ENCODE measurements at regions not wholly inside any gene's neighbourhood (a gene's known extent, or its start where the extent isn't known, plus 50 kb on each side); places are given as distances from the start of the nearest gene placed in this dataset.

DNA sequence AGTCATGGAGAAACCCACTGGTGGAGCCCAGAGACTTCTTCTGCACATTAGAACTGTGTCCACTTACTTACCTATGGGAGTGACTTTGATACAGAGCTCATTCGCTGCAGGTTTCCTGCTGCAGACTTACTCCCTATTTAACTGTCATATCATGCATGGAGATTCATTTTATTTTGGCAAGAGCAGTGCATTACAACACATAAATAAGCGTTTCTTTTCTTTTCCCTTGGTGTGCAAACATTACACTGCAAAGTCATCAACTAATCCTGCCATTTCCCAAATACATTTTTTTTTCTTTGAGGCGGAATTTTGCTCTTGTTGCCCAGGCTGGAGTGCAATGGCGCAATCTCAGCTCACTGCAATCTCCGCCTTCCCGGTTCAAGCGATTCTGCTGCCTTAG is 230.9 kb upstream of the SFRP2 start:
- CTCF ChIA-PET, result no interaction called here
- intact Hi-C loops (cut with micrococcal nuclease), result no loop called here
- no peak overlapping the region for H3K4me3 ChIP-seq (ENCODE audit: control extremely low read depth in 1 of 5, extremely low read depth in 1 of 5, insufficient read depth in 1 of 5, low read depth in 2 of 5, low read length in 4 of 5)
- H3K27me3 ChIP-seq (replicated peaks in 1 of 4; ENCODE audit: control extremely low read depth in 1 of 4, control insufficient read depth in 3 of 4, insufficient read depth in 4 of 4, low read length in 3 of 4), result peaks cover 0 to 4% (median 0%) of the 10 kb centered on the region in 4 experiments
- Mint-ChIP-seq H3K27ac (no peak overlapping the region), H3K4me1 (no peaks in the 10 kb centered on the region), H3K27me3 (peaks cover 6% of the 10 kb centered on the region), H3K4me3 (no peak overlapping the region), H3K9me3 (ENCODE audit: insufficient read depth) (no peaks in the 10 kb centered on the region)
- H3K4me1 ChIP-seq (ENCODE audit: control insufficient read depth in 2 of 2, insufficient read depth in 2 of 2, low read length in 2 of 2), result no peaks in the 10 kb centered on the region
- no peak for TF ChIP-seq EZH2 (IDR thresholded peaks at IDR 0.05; ENCODE audit: borderline replicate concordance, insufficient read depth, low read depth, low read length, poor library complexity, severe bottlenecking)
- TF ChIP-seq, protein P1, sequence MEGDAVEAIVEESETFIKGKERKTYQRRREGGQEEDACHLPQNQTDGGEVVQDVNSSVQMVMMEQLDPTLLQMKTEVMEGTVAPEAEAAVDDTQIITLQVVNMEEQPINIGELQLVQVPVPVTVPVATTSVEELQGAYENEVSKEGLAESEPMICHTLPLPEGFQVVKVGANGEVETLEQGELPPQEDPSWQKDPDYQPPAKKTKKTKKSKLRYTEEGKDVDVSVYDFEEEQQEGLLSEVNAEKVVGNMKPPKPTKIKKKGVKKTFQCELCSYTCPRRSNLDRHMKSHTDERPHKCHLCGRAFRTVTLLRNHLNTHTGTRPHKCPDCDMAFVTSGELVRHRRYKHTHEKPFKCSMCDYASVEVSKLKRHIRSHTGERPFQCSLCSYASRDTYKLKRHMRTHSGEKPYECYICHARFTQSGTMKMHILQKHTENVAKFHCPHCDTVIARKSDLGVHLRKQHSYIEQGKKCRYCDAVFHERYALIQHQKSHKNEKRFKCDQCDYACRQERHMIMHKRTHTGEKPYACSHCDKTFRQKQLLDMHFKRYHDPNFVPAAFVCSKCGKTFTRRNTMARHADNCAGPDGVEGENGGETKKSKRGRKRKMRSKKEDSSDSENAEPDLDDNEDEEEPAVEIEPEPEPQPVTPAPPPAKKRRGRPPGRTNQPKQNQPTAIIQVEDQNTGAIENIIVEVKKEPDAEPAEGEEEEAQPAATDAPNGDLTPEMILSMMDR (IDR thresholded peaks at IDR 0.05), result no peak
- no peak for DNase-seq
- H3K27ac ChIP-seq (ENCODE audit: low read length in 2 of 2), result no peak overlapping the region
- no peak overlapping the region for H2AFZ ChIP-seq (ENCODE audit: insufficient read depth, low read depth, low read length, poor library complexity, severe bottlenecking)
- POLR2A ChIA-PET, result no interaction called here
- no peaks in the 10 kb centered on the region for H3K79me2 ChIP-seq (ENCODE audit: control insufficient read depth, insufficient read depth, low read length)
- no peak overlapping the region for H3K9ac ChIP-seq (ENCODE audit: low read length)
- no peaks in the 10 kb centered on the region for H4K20me1 ChIP-seq (ENCODE audit: control insufficient read depth, insufficient read depth, low read length, poor library complexity, severe bottlenecking)
- no peak overlapping the region for H3K4me2 ChIP-seq (replicated peaks; ENCODE audit: low read depth, low read length, poor library complexity, severe bottlenecking)
- ATAC-seq (ENCODE audit: low read depth), result no peak
- H3K36me3 ChIP-seq (replicated peaks in 1 of 2; ENCODE audit: control extremely low read depth in 1 of 2, control insufficient read depth in 1 of 2, extremely low read depth in 1 of 2, insufficient read depth in 2 of 2, low read length in 1 of 2), result no peaks in the 10 kb centered on the region
- H3K9me3 ChIP-seq (ENCODE audit: control extremely low read depth in 1 of 3, control insufficient read depth in 2 of 3, insufficient read depth in 1 of 3, low read length in 2 of 3), result peaks cover 0 to 3% (median 0%) of the 10 kb centered on the region in 3 donors
- 90% methylated on average over 7 of the region's 7 CpGs for WGBS (ENCODE audit: insufficient coverage)

DNA sequence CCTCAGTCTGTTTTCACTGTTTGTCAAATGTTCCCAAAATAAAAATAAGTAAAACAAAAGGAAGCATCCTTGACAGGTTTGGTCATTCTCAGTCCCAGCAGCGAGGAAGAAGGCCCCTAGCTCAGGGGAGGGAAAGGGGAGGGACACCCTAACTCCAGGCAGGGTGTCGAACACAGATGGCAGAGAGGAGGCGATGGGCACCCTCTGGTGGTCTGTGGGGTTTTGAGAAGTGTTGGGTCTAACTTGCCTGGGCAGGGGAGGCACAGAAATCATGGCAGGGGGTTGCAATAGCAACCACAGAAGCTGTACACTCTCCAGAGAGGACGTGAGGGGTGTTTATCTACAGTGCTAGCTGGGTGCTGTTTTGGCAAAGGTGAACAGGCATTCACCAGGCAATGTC is 229.8 kb upstream of the SFRP2 start:
- no peak overlapping the region for H3K27ac ChIP-seq (ENCODE audit: low read length in 2 of 2)
- WGBS (ENCODE audit: insufficient coverage), result 12% methylated on average over 3 of the region's 4 CpGs
- H4K20me1 ChIP-seq (ENCODE audit: control insufficient read depth, insufficient read depth, low read length, poor library complexity, severe bottlenecking), result no peaks in the 10 kb centered on the region
- Mint-ChIP-seq H3K27me3 (peaks cover 6% of the 10 kb centered on the region), H3K9me3 (ENCODE audit: insufficient read depth) (no peaks in the 10 kb centered on the region), H3K27ac (no peak overlapping the region), H3K4me1 (no peaks in the 10 kb centered on the region), H3K4me3 (no peak overlapping the region)
- no peak overlapping the region for H2AFZ ChIP-seq (ENCODE audit: insufficient read depth, low read depth, low read length, poor library complexity, severe bottlenecking)
- intact Hi-C loops (cut with micrococcal nuclease), result no loop called here
- no peak overlapping the region for H3K4me3 ChIP-seq (ENCODE audit: control extremely low read depth in 1 of 5, extremely low read depth in 1 of 5, insufficient read depth in 1 of 5, low read depth in 2 of 5, low read length in 4 of 5)
- H3K36me3 ChIP-seq (replicated peaks in 1 of 2; ENCODE audit: control extremely low read depth in 1 of 2, control insufficient read depth in 1 of 2, extremely low read depth in 1 of 2, insufficient read depth in 2 of 2, low read length in 1 of 2), result no peaks in the 10 kb centered on the region
- H3K79me2 ChIP-seq (ENCODE audit: control insufficient read depth, insufficient read depth, low read length), result no peaks in the 10 kb centered on the region
- H3K9ac ChIP-seq (ENCODE audit: low read length), result no peak overlapping the region
- POLR2A ChIA-PET, result no interaction called here
- ATAC-seq (ENCODE audit: low read depth) (no peak), DNase-seq (no peak)
- H3K9me3 ChIP-seq (ENCODE audit: control extremely low read depth in 1 of 3, control insufficient read depth in 2 of 3, insufficient read depth in 1 of 3, low read length in 2 of 3), result peaks cover 0 to 1% (median 0%) of the 10 kb centered on the region in 3 donors
- TF ChIP-seq EZH2 (IDR thresholded peaks at IDR 0.05; ENCODE audit: borderline replicate concordance, insufficient read depth, low read depth, low read length, poor library complexity, severe bottlenecking), result no peak
- TF ChIP-seq, protein P1 (IDR thresholded peaks at IDR 0.05), result no peak
- H3K27me3 ChIP-seq (replicated peaks in 1 of 4; ENCODE audit: control extremely low read depth in 1 of 4, control insufficient read depth in 3 of 4, insufficient read depth in 4 of 4, low read length in 3 of 4), result peaks cover 0 to 4% (median 0%) of the 10 kb centered on the region in 4 experiments
- CTCF ChIA-PET, result no interaction called here
- H3K4me1 ChIP-seq (ENCODE audit: control insufficient read depth in 2 of 2, insufficient read depth in 2 of 2, low read length in 2 of 2), result no peaks in the 10 kb centered on the region
- no peak overlapping the region for H3K4me2 ChIP-seq (replicated peaks; ENCODE audit: low read depth, low read length, poor library complexity, severe bottlenecking)
